Activated T-helper 2 cell treated with anti-CD3 and anti-CD28 coated beads, Interferon-gamma antibody, Interleukin-2, Interleukin-4, amounts not matched to agents 10 μg/mL and 5 μg/mL and 100 μg/mL, durations not matched to agents 14 hours and 24 hours and 36 hours (primary cell): ENCODE measurements at regions not wholly inside any gene's neighbourhood (a gene's known extent, or its start where the extent isn't known, plus 50 kb on each side); places are given as distances from the start of the nearest gene placed in this dataset.

Experiments
- DNase-seq: peaks from one replicate; pipeline ENCODE4 v3.0.0; 2021; ENCODE audit warnings: low spot score
- H3K27ac Mint-ChIP-seq: one replicate; pipeline ENCODE4 v1.8.0; 2021; ENCODE audit warnings: mixed read lengths
- H3K27me3 Mint-ChIP-seq: one replicate; pipeline ENCODE4 v1.8.0; 2021; ENCODE audit warnings: low read depth, mixed read lengths
- H3K36me3 Mint-ChIP-seq: one replicate; pipeline ENCODE4 v1.8.0; 2021; ENCODE audit warnings: low read depth, mixed read lengths
- H3K4me1 Mint-ChIP-seq: one replicate; pipeline ENCODE4 v1.8.0; 2021; ENCODE audit warnings: low read depth, mixed read lengths
- H3K4me3 Mint-ChIP-seq: one replicate; pipeline ENCODE4 v1.8.0; 2021; ENCODE audit warnings: low read depth, mild to moderate bottlenecking, moderate library complexity, mixed read lengths
- H3K9me3 Mint-ChIP-seq: one replicate; pipeline ENCODE4 v1.8.0; 2021; ENCODE audit warnings: mixed read lengths
- intact Hi-C: fragments of 100-400 bp; cut with micrococcal nuclease; formaldehyde crosslinking; loops from one replicate; pipeline ENCODE4 v1.15.1; 2023

DNA sequence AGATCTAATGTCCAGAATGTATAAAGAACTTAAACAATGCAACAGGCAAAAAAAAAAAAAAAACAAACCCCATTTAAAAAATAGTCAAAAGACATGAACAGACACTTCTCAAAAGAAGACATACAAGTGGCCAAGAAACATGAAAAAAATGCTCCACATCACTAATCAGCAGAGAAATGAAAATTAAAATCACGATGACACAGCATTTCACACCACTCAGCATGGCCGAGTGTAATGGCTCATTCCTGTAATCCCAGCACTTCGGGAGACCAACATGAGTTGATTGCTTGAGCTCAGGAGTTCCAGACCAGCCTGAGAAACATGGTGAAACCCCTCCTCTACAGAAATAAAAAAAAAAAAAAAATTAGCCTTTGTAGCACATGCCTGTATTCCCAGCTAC is 701.4 kb upstream of the NRSN1 start:
- intact Hi-C loops = no loop called here
- H3K27me3 Mint-ChIP-seq = no peaks in the 10 kb centered on the region
- H3K36me3 Mint-ChIP-seq = no peaks in the 10 kb centered on the region
- H3K27ac Mint-ChIP-seq = no peak overlapping the region
- no peak for DNase-seq
- H3K4me1 Mint-ChIP-seq = no peaks in the 10 kb centered on the region
- H3K9me3 Mint-ChIP-seq = peaks cover under 1% of the 10 kb centered on the region
- H3K4me3 Mint-ChIP-seq = no peak overlapping the region

DNA sequence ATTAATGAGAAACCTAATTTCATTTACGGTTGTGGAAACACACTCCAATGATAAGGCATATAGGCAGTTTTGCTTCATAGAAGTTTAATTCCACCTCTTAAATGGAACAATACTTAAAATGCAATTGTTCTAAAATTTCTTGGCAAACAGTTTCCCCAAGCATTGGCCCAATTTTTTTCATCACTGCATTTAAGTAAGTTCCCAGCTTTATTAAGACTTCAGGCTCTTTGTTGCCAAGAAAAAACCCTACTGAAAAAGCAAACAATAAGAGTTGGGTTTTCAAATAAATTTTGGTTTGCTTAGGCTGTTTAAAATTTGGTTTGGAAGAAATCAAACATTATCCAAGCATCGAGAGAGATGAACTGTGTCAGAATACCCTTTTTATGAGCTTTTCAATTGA is 690.9 kb upstream of the NRSN1 start:
- no peaks in the 10 kb centered on the region for H3K27me3 Mint-ChIP-seq
- no peaks in the 10 kb centered on the region for H3K36me3 Mint-ChIP-seq
- intact Hi-C loops = no loop called here

DNA sequence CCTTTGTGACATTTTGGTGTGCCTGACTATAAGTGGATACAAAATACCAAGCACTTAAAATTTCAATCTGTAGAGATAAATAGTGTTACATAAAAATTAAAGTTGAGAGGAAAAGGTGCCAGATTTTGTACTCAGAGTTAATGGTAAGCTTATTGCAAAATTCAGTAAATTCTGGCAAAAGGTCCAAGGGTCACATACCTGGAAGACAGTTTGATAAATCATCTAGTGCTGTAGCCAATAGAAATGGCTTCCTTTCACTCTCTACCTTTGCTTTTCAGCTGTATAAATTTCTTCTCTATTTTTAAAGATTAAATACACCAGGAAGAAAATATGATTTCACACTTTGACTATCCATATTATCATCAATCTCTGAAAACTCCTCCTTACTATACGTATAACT is 690.2 kb upstream of the NRSN1 start:
- Mint-ChIP-seq H3K4me3 (no peak overlapping the region), H3K9me3 (peaks cover 5% of the 10 kb centered on the region), H3K4me1 (no peaks in the 10 kb centered on the region), H3K27me3 (no peaks in the 10 kb centered on the region), H3K36me3 (no peaks in the 10 kb centered on the region), H3K27ac (no peak overlapping the region)
- intact Hi-C loops = no loop called here
- no peak for DNase-seq

More for the DNA sequence above, 690.9 kb upstream of the NRSN1 start:
- Mint-ChIP-seq H3K4me3 (no peak overlapping the region), H3K9me3 (peaks cover 10% of the 10 kb centered on the region), H3K27ac (no peak overlapping the region), H3K4me1 (no peaks in the 10 kb centered on the region)
- DNase-seq = no peak

DNA sequence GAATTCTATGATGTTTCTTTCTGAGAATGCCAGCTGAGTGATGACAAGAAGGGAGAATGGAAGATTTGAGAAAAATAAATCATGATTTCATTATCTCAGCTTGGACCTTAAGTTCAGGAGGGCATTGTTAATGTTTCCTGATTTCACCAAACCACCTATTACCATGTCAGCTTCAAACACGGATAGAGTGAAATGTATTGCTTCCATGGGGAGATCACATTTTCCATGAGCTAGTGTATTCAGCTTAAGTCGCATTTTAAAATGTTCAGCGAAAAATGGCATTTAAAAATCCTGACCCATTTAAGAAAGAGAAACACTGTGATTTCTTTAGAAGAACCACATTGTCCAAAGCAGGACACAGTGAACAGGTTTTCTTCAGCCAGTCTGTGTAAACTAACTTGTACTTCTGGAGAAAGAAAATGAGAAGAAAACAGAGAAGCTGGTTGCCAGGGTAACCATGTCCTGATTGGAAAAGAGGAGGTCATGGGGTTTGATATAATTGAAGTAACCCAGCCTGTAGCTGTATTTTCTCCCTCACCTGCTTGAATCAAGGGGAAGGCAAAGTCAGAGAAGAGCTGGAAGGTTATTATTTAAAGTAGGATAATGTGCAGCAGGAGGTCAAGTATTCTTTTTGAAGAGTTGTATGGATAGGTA is 684.1 kb upstream of the NRSN1 start:
- no peak overlapping the region for H3K27ac Mint-ChIP-seq
- H3K9me3 Mint-ChIP-seq = no peaks in the 10 kb centered on the region
- no peaks in the 10 kb centered on the region for H3K4me1 Mint-ChIP-seq
- no peaks in the 10 kb centered on the region for H3K27me3 Mint-ChIP-seq
- H3K36me3 Mint-ChIP-seq = no peaks in the 10 kb centered on the region
- DNase-seq = no peak
- no peak overlapping the region for H3K4me3 Mint-ChIP-seq
- intact Hi-C loops = no loop called here

GRCh38 chr6:23445157-23445710 is 680.8 kb upstream of the NRSN1 start:
- Mint-ChIP-seq H3K4me3 (no peak overlapping the region), H3K4me1 (no peaks in the 10 kb centered on the region), H3K27me3 (no peaks in the 10 kb centered on the region), H3K27ac (no peak overlapping the region), H3K9me3 (no peaks in the 10 kb centered on the region), H3K36me3 (no peaks in the 10 kb centered on the region)
- intact Hi-C loops = no loop called here
- DNase-seq = no peak

DNA sequence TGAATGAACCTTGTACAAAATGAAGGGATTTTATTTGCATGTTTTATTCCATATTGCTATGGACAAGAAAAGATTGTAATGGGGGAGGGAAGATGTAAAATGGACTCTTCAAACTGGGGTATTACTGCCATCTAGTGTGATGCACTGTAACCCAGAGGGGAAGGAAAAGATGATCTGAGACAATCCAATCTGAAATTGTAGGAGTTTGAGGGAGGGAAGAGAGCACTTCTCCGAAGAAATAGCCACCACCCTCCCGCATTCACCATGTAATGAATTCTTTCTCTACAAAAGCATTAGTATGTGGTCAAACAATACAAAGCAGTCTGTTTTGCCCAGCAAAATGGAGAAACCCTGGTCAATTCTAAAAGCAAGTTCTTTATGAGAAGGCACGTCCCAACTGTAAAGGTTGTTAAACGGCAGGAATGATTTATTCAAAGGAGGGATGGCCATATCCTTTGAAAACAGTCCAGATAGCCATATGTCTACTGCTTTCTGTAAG is 679.5 kb upstream of the NRSN1 start:
- no peak overlapping the region for H3K4me3 Mint-ChIP-seq
- H3K27ac Mint-ChIP-seq = no peak overlapping the region
- no peaks in the 10 kb centered on the region for H3K36me3 Mint-ChIP-seq
- H3K9me3 Mint-ChIP-seq = no peaks in the 10 kb centered on the region
- no peaks in the 10 kb centered on the region for H3K27me3 Mint-ChIP-seq
- intact Hi-C loops = no loop called here
- no peaks in the 10 kb centered on the region for H3K4me1 Mint-ChIP-seq
- DNase-seq = no peak

- Mint-ChIP-seq H3K4me1 (no peaks in the 10 kb centered on the region), H3K27me3 (no peaks in the 10 kb centered on the region), H3K4me3 (no peak overlapping the region), H3K9me3 (no peaks in the 10 kb centered on the region), H3K27ac (no peak overlapping the region), H3K36me3 (no peaks in the 10 kb centered on the region)
- intact Hi-C loops = no loop called here
- no peak for DNase-seq
These were observed 678.3 kb upstream of the NRSN1 start for GRCh38 chr6:23447731-23448130.

DNA sequence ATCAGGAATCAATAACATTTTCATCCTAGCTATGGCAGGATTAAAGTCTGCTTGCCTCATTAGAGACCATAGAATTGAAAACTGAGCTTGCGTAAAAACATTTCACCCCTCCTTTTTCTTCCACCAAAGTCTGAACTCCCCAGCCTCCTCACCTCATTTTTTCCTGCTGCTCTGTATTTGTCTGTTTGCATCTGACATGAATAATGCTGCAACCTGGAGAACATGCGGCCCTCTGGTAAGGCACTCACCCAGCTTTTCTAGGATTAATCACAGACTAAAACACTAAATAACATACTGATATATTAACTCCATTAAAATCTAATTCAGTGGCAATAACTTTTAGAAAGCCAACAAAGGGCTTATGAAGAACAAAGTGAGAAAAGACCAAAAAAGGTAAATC is 677.7 kb upstream of the NRSN1 start:
- H3K36me3 Mint-ChIP-seq = no peaks in the 10 kb centered on the region
- no peak overlapping the region for H3K27ac Mint-ChIP-seq
- H3K9me3 Mint-ChIP-seq = no peaks in the 10 kb centered on the region
- DNase-seq = no peak
- H3K4me3 Mint-ChIP-seq = no peak overlapping the region
- intact Hi-C loops = no loop called here
- H3K4me1 Mint-ChIP-seq = no peaks in the 10 kb centered on the region
- H3K27me3 Mint-ChIP-seq = no peaks in the 10 kb centered on the region

- no peak for DNase-seq
- H3K4me3 Mint-ChIP-seq = no peak overlapping the region
- H3K27ac Mint-ChIP-seq = no peak overlapping the region
- intact Hi-C loops = no loop called here
- no peaks in the 10 kb centered on the region for H3K27me3 Mint-ChIP-seq
- no peaks in the 10 kb centered on the region for H3K36me3 Mint-ChIP-seq
- peaks cover 4% of the 10 kb centered on the region for H3K9me3 Mint-ChIP-seq
- no peaks in the 10 kb centered on the region for H3K4me1 Mint-ChIP-seq
These were observed 671.7 kb upstream of the NRSN1 start for GRCh38 chr6:23454080-23454976.

DNA sequence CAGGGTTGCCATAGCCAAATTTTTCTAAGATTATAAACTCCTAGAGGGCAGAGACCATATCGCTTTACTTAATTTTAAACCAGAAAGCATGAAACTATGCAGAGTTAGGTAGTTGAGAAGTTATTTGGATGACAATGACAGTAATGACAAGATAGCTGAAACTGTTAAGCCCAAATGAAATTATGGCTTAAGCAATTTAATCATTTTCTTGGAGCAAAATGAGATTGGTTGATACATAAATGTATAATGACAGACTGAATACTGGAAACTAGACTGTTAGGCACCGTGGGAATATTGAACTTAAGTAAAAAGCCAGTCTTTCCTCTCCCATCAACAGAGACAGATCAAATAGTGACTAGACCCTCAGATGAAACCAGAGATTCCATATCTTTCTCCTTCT is 670.3 kb upstream of the NRSN1 start:
- intact Hi-C loops = no loop called here
- H3K9me3 Mint-ChIP-seq = peaks cover 4% of the 10 kb centered on the region
- H3K36me3 Mint-ChIP-seq = no peaks in the 10 kb centered on the region
- no peak overlapping the region for H3K4me3 Mint-ChIP-seq
- H3K27me3 Mint-ChIP-seq = no peaks in the 10 kb centered on the region
- H3K27ac Mint-ChIP-seq = no peak overlapping the region
- DNase-seq = no peak
- no peaks in the 10 kb centered on the region for H3K4me1 Mint-ChIP-seq

DNA sequence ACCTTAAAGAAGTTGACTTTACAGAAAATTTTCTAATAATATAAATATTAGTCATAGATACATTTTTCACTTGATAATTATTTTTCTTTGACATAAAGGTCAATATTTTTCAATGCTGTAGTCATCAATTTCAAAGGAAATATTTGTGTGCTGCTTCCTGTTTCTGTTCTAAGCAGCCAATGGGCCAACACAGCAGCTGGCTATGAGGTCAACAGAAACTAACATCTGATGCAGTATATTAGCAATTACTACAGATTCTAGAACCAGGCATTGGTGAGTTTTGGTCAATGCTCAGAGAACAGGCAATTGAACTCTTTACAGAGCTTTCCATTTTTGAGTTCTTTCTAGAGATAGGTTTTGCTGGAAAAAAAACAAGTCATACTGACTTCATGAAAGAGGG is 669.6 kb upstream of the NRSN1 start:
- Mint-ChIP-seq H3K27ac (no peak overlapping the region), H3K4me3 (no peak overlapping the region), H3K9me3 (peaks cover 4% of the 10 kb centered on the region), H3K27me3 (no peaks in the 10 kb centered on the region), H3K4me1 (no peaks in the 10 kb centered on the region), H3K36me3 (no peaks in the 10 kb centered on the region)
- DNase-seq = no peak
- intact Hi-C loops = no loop called here

- Mint-ChIP-seq H3K4me1 (no peaks in the 10 kb centered on the region), H3K36me3 (no peaks in the 10 kb centered on the region), H3K27ac (no peak overlapping the region), H3K27me3 (no peaks in the 10 kb centered on the region), H3K4me3 (no peak overlapping the region), H3K9me3 (peaks cover 4% of the 10 kb centered on the region)
- no peak for DNase-seq
- intact Hi-C loops = no loop called here
These were observed 668.7 kb upstream of the NRSN1 start for GRCh38 chr6:23457321-23457720.

DNA sequence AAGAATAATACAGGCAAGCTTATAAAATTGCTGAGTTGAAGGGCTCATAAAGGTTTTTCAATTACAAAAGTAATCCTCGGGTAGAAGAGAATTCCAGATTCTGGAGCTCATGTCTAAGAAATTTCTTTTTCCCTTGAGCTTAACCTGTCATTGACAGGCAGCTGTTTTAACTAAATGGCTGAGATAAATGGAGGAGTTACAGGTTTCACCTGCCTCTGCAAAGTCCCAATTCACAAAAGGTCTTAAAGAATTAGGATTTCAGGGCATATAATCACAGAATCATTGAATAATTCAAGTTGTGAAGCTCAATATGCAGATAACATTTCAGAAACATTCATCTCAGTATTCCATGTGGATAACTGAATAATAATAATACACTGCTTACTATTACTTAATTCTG is 660.1 kb upstream of the NRSN1 start:
- Mint-ChIP-seq H3K4me1 (no peaks in the 10 kb centered on the region), H3K27me3 (no peaks in the 10 kb centered on the region), H3K27ac (no peak overlapping the region), H3K36me3 (no peaks in the 10 kb centered on the region), H3K4me3 (no peak overlapping the region), H3K9me3 (no peaks in the 10 kb centered on the region)
- intact Hi-C loops = no loop called here
- DNase-seq = no peak
